ENCODE measurements at regions not wholly inside any gene's neighbourhood (a gene's known extent, or its start where the extent isn't known, plus 50 kb on each side); places are given as distances from the start of the nearest gene placed in this dataset.

DNA sequence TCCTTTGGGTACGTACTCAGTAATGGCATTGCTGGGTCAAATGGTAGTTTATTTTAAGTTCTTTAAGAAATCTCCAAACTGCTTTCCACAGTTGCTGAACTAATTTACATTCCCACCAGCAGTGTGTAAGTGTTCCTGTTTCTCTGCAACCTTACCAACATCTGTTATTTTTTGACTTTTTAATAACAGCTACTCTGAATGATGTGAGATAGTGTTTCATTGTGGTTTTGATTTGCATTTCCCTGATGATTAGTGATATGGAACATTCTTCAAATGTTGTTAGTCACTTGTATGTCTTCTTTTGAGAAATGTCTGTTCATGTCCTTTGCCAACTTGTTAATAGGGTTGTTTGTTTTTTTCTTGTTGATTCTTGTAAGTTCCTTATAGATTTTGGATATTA lies 558.9 kb downstream of the SH2D4B start:
- TF ChIP-seq POLR2AphosphoS5 (IDR thresholded peaks at IDR 0.05): no peak
- no peak for TF ChIP-seq CTCF (IDR thresholded peaks at IDR 0.05)
- no peak for TF ChIP-seq POLR2A (IDR thresholded peaks at IDR 0.05)
